ENCODE measurements at regions not wholly inside any gene's neighbourhood (a gene's known extent, or its start where the extent isn't known, plus 50 kb on each side); places are given as distances from the start of the nearest gene placed in this dataset.

GRCh38 chr10:44022203-44022602 is 362.7 kb downstream of the CXCL12 start:
- DNase-seq (ENCODE audit: low spot score), result no peak
- intact Hi-C loops (cut with DNase I), result no loop called here

DNA sequence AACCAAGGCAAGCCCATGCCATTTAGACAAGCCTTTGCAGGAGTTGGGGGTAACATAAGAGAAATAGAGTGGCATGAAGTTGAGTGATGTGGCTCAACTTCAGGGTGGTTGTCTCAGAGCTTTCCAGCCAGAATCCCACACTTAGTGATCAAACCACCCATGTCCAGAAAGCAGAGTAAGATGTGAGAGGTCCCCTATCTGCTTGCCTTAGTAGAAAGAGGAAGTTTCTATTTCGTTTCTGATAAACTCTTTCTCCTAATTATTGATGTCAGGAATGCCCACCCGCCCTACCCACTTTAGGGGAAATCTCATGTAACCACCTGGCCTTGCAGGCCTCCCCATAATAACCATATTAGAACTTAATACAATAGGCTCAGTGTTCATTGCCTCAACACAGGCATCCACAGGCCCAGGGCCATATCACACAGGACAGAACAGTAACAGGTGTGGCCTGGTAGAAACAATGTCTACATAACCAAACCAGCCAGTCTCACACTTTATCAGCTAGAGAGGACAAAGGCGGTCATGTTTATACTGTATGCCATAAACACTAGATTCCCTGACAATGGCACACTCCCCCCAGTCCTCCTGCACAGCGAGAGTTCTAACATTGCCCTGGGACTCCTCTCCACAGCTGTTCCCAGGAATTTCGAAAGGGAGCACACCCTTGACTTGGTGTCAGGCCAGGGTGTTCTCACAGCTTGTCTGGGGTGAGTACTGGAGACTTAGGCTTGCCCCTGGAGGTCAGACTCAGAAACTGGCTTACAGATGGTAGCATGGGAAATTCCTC is 364.4 kb downstream of the CXCL12 start:
- Histone ChIP-seq H3K36me3 (no peaks in the 10 kb centered on the region), H3K27me3 (replicated peaks; ENCODE audit: insufficient read depth) (no peaks in the 10 kb centered on the region), H3K9me3 (no peaks in the 10 kb centered on the region), H3K4me3 (no peak overlapping the region), H3K4me1 (replicated peaks) (no peaks in the 10 kb centered on the region), H3K27ac (no peak overlapping the region)
- 40% methylated on average over 5 of the region's 5 CpGs for WGBS
- no peak for TF ChIP-seq POLR2AphosphoS5 (IDR thresholded peaks at IDR 0.05)
- TF ChIP-seq, protein P1, sequence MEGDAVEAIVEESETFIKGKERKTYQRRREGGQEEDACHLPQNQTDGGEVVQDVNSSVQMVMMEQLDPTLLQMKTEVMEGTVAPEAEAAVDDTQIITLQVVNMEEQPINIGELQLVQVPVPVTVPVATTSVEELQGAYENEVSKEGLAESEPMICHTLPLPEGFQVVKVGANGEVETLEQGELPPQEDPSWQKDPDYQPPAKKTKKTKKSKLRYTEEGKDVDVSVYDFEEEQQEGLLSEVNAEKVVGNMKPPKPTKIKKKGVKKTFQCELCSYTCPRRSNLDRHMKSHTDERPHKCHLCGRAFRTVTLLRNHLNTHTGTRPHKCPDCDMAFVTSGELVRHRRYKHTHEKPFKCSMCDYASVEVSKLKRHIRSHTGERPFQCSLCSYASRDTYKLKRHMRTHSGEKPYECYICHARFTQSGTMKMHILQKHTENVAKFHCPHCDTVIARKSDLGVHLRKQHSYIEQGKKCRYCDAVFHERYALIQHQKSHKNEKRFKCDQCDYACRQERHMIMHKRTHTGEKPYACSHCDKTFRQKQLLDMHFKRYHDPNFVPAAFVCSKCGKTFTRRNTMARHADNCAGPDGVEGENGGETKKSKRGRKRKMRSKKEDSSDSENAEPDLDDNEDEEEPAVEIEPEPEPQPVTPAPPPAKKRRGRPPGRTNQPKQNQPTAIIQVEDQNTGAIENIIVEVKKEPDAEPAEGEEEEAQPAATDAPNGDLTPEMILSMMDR (IDR thresholded peaks at IDR 0.05), result no peak
- TF ChIP-seq POLR2A (IDR thresholded peaks at IDR 0.05), result no peak
- DNase-seq (ENCODE audit: low spot score), result no peak
- intact Hi-C loops (cut with DNase I), result no loop called here

More at GRCh38 chr10:44022203-44022602, 362.7 kb downstream of the CXCL12 start:
- Histone ChIP-seq H3K36me3 (no peaks in the 10 kb centered on the region), H3K9me3 (no peaks in the 10 kb centered on the region), H3K4me3 (no peak overlapping the region), H3K27me3 (replicated peaks; ENCODE audit: insufficient read depth) (no peaks in the 10 kb centered on the region), H3K4me1 (replicated peaks) (no peaks in the 10 kb centered on the region), H3K27ac (no peak overlapping the region)
- TF ChIP-seq, protein P1 (IDR thresholded peaks at IDR 0.05), result no peak
- TF ChIP-seq POLR2A (IDR thresholded peaks at IDR 0.05) (no peak), POLR2AphosphoS5 (IDR thresholded peaks at IDR 0.05) (no peak)
- whole genome bisulfite sequencing, result 72% methylated on average over 1 of the region's 1 CpG

DNA sequence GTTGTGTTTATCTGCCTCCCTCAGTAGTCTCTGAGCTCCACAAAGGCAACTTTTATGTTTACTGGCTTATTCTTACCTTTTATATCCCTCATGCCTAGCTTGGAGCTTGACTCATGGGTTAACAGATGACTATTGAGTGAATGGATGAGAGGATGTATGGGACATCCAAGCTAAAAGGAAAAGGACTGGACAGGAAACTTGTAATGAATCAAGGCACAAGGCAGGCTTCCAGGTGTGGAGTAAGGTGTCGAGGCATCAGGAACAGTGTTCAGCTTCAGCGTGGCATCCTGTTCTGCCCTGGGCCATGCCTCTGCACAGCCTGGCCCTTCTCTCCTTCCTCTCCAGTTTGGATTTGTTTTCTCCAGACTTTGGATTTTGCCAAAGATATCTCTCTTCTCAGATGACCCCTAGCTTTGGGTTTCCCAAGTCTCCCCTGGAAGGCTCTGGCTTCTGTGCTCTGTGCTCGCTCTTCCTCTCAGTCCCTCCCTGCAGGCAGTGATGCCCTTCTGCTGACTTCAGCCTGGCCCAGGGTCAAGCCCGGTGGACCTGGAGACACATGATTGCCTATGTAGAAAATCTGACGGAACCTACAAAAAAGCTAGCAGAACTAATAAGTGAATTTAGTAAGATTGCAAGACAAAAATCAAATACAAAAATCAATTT is 367.3 kb downstream of the CXCL12 start:
- DNase-seq (ENCODE audit: low spot score), result no peak
- intact Hi-C loops (cut with DNase I), result no loop called here

GRCh38 chr10:44016589-44017482 is 368.1 kb downstream of the CXCL12 start:
- no peak for DNase-seq (ENCODE audit: low spot score)
- intact Hi-C loops (cut with DNase I), result no loop called here
- no peaks in the 10 kb centered on the region for H3K36me3 ChIP-seq
- TF ChIP-seq POLR2AphosphoS5 (IDR thresholded peaks at IDR 0.05), result no peak
- no peak for TF ChIP-seq POLR2A (IDR thresholded peaks at IDR 0.05)
- TF ChIP-seq, protein P1 (IDR thresholded peaks at IDR 0.05), result no peak
- no peak overlapping the region for H3K4me3 ChIP-seq
- WGBS, result 92% methylated on average over 5 of the region's 5 CpGs
- no peaks in the 10 kb centered on the region for H3K4me1 ChIP-seq (replicated peaks)
- H3K27me3 ChIP-seq (replicated peaks; ENCODE audit: insufficient read depth), result no peaks in the 10 kb centered on the region
- no peaks in the 10 kb centered on the region for H3K9me3 ChIP-seq
- no peak overlapping the region for H3K27ac ChIP-seq

More for the DNA sequence above, 367.3 kb downstream of the CXCL12 start:
- no peaks in the 10 kb centered on the region for H3K27me3 ChIP-seq (replicated peaks; ENCODE audit: insufficient read depth)
- TF ChIP-seq, protein P1 (IDR thresholded peaks at IDR 0.05), result no peak
- TF ChIP-seq POLR2A (IDR thresholded peaks at IDR 0.05), result no peak
- TF ChIP-seq POLR2AphosphoS5 (IDR thresholded peaks at IDR 0.05), result no peak
- no peak overlapping the region for H3K27ac ChIP-seq
- no peak overlapping the region for H3K4me3 ChIP-seq
- no peaks in the 10 kb centered on the region for H3K36me3 ChIP-seq
- WGBS, result 87% methylated on average over 5 of the region's 5 CpGs
- H3K9me3 ChIP-seq, result no peaks in the 10 kb centered on the region
- no peaks in the 10 kb centered on the region for H3K4me1 ChIP-seq (replicated peaks)
